ENCODE measurements at regions not wholly inside any gene's neighbourhood (a gene's known extent, or its start where the extent isn't known, plus 50 kb on each side); places are given as distances from the start of the nearest gene placed in this dataset.

- TF ChIP-seq CTCF (IDR thresholded peaks at IDR 0.05) (no peak), POLR2A (IDR thresholded peaks at IDR 0.05) (no peak)
Observed at GRCh38 chr14:80433811-80434210, 222.5 kb upstream of the DIO2 start.

Measured in right lobe of liver (tissue), 4 donors.